Endothelial cell of umbilical vein (primary cell): ENCODE measurements at regions not wholly inside any gene's neighbourhood (a gene's known extent, or its start where the extent isn't known, plus 50 kb on each side); places are given as distances from the start of the nearest gene placed in this dataset.

ENCODE experiments used
- BruUV-seq: library from RNA; stranded (reverse); fragments of 400-500 nt; replicated peaks from 2 replicates; lab custom pipeline; 2021; lab: Mats Ljungman, UMichigan
- CTCF ChIA-PET: fragments of 300-600, 350-600 bp; sonication (Branson Sonifier 250); formaldehyde crosslinking; loops from one replicate; lab custom pipeline; 2021; ENCODE audit warnings: antibody characterized with exemption, inconsistent platforms; lab: Charles Lee
- POLR2A ChIA-PET: fragments of 300-600, 350-600 bp; sonication (Branson Sonifier 250); formaldehyde crosslinking; loops from one replicate; lab custom pipeline; 2021; ENCODE audit warnings: antibody characterized with exemption, inconsistent platforms; lab: Charles Lee
- DNase-seq: peaks from one replicate; pipeline ENCODE4 v3.0.0-alpha.2; 2011; ENCODE audit warnings: low read depth, low spot score
- FAIRE-seq: peaks from 2 replicates; lab custom pipeline; 2011; peaks lifted over from hg19 to GRCh38; lab: Jason Lieb, UNC
- H2AFZ ChIP-seq: 2 replicates; pipeline ENCODE4 v1.6.0; 2012; ENCODE audit warnings: low read depth, low read length, control low read depth, inconsistent platforms
- H3K27ac ChIP-seq: 2 replicates; pipeline ENCODE4 v1.5.1; 2011; ENCODE audit warnings: low read depth, mild to moderate bottlenecking, control low read depth, low read length, moderate library complexity; ENCODE audit not compliant: insufficient read depth
- H3K27me3 ChIP-seq, 2 experiments: 2 replicates each; pipeline versions ENCODE4 v1.6.0 to v1.6.1; 2011; ENCODE audit warnings: low read length in 2 of 2, mixed read lengths in 1 of 2; ENCODE audit not compliant: control insufficient read depth in 2 of 2, insufficient read depth in 2 of 2
- H3K36me3 ChIP-seq, 2 experiments: 2 replicates in 1 of 2; 3 replicates in 1 of 2; pipeline ENCODE4 v1.5.1; 2011; ENCODE audit warnings: low read length in 2 of 2, mild to moderate bottlenecking in 1 of 2, moderate library complexity in 1 of 2; ENCODE audit not compliant: control insufficient read depth in 2 of 2, insufficient read depth in 2 of 2; ENCODE audit errors: extremely low read depth in 1 of 2
- H3K4me1 ChIP-seq: 3 replicates; pipeline ENCODE4 v1.5.1; 2011; ENCODE audit warnings: mild to moderate bottlenecking, low read length; ENCODE audit not compliant: control insufficient read depth, insufficient read depth; ENCODE audit errors: extremely low read depth
- H3K4me2 ChIP-seq: 2 replicates; pipeline ENCODE4 v1.6.1; 2011; ENCODE audit warnings: low read length, control low read depth, mixed read lengths; ENCODE audit not compliant: insufficient read depth
- H3K4me3 ChIP-seq, 3 experiments: fragments of 200-600 bp in 1 of 3; sonication (generic), shearing (Covaris generic) in 1 of 3; replicated peaks in 1 of 3; 2 replicates each; pipeline ENCODE4 v1.5.1; 2011 to 2016; ENCODE audit warnings: control low read depth in 3 of 3, low read length in 3 of 3, mild to moderate bottlenecking in 2 of 3, inconsistent platforms in 1 of 3, low read depth in 1 of 3, moderate library complexity in 1 of 3; ENCODE audit not compliant: insufficient read depth in 1 of 3
- H3K79me2 ChIP-seq: 2 replicates; pipeline ENCODE4 v1.6.0; 2012; ENCODE audit warnings: low read length, inconsistent platforms; ENCODE audit not compliant: control insufficient read depth, insufficient read depth
- H3K9ac ChIP-seq: replicated peaks from 2 replicates; pipeline ENCODE3; 2011; ENCODE audit warnings: low read length, control low read depth; ENCODE audit not compliant: insufficient read depth; ENCODE audit errors: extremely low read depth
- H3K9me1 ChIP-seq: replicated peaks from 3 replicates; pipeline ENCODE4 v1.6.0; 2011; ENCODE audit warnings: mild to moderate bottlenecking, low read length; ENCODE audit not compliant: control insufficient read depth, insufficient read depth; ENCODE audit errors: extremely low read depth
- H3K9me3 ChIP-seq: replicated peaks from 2 replicates; pipeline ENCODE4 v1.5.1; 2012; ENCODE audit warnings: low read length, inconsistent platforms; ENCODE audit not compliant: control insufficient read depth, insufficient read depth
- H4K20me1 ChIP-seq: replicated peaks from 2 replicates; pipeline ENCODE3; 2011; ENCODE audit warnings: mild to moderate bottlenecking, low read length; ENCODE audit not compliant: control insufficient read depth, insufficient read depth; ENCODE audit errors: extremely low read depth
- EZH2 ChIP-seq: IDR thresholded peaks from 2 replicates; pipeline ENCODE4 v1.6.1; 2012; ENCODE audit warnings: borderline replicate concordance, low read depth, mild to moderate bottlenecking, moderate library complexity, low read length, inconsistent platforms; ENCODE audit not compliant: severe bottlenecking
- FOS ChIP-seq: IDR thresholded peaks from 2 replicates; pipeline ENCODE4 v1.6.1; 2011; ENCODE audit warnings: mild to moderate bottlenecking, low read length, moderate library complexity, borderline replicate concordance; ENCODE audit not compliant: insufficient read depth
- GATA2 ChIP-seq: IDR thresholded peaks from 2 replicates; pipeline ENCODE4 v1.7.0; 2011; ENCODE audit warnings: low read depth, mild to moderate bottlenecking, moderate library complexity, mixed read lengths, low read length; ENCODE audit not compliant: insufficient read length, insufficient read depth
- JUN ChIP-seq: IDR thresholded peaks from 2 replicates; pipeline ENCODE4 v1.6.1; 2011; ENCODE audit warnings: borderline replicate concordance, low read depth; ENCODE audit not compliant: insufficient read length, insufficient read depth
- MYC ChIP-seq: IDR thresholded peaks from one replicate; pipeline ENCODE4 v1.6.1; 2011; ENCODE audit warnings: mild to moderate bottlenecking, low read depth, low read length
- POLR2A ChIP-seq: IDR thresholded peaks from 2 replicates; pipeline ENCODE4 v1.6.1; 2012; ENCODE audit warnings: low read depth, mild to moderate bottlenecking, control low read depth, low read length
- POLR2AphosphoS5 ChIP-seq: IDR thresholded peaks from 2 replicates; pipeline ENCODE4 v1.6.1; 2012; ENCODE audit warnings: low read depth, mild to moderate bottlenecking, control low read depth, low read length, moderate library complexity; ENCODE audit not compliant: insufficient read depth
- dilution Hi-C: fragments of 300-500 bp; cut with MboI; formaldehyde crosslinking; loops from one replicate; pipeline ENCODE4 v1.15.0; 2019; ENCODE audit warnings: low sequenced_read_pairs; ENCODE audit not compliant: extremely low pct_ligation_motif_present
- intact Hi-C: fragments of 100-400 bp; cut with micrococcal nuclease; formaldehyde crosslinking; loops from one replicate; pipeline ENCODE4 v1.10.0; 2022
- TF ChIP-seq, protein P1 (sequence below): IDR thresholded peaks from 2 replicates; pipeline ENCODE4 v1.6.1; 2011; ENCODE audit not compliant: insufficient read depth, insufficient read length
- TF ChIP-seq, protein P2 (sequence below), 2 donors: IDR thresholded peaks; 1 replicate in 1 of 2; 2 replicates in 1 of 2; pipeline ENCODE4 v1.5.1; 2011; ENCODE audit warnings: low read length in 2 of 2, mild to moderate bottlenecking in 2 of 2, moderate library complexity in 2 of 2, control low read depth in 1 of 2, inconsistent platforms in 1 of 2, low read depth in 1 of 2; ENCODE audit not compliant: insufficient read depth in 1 of 2; ENCODE audit errors: extremely low read depth in 1 of 2

DNA sequence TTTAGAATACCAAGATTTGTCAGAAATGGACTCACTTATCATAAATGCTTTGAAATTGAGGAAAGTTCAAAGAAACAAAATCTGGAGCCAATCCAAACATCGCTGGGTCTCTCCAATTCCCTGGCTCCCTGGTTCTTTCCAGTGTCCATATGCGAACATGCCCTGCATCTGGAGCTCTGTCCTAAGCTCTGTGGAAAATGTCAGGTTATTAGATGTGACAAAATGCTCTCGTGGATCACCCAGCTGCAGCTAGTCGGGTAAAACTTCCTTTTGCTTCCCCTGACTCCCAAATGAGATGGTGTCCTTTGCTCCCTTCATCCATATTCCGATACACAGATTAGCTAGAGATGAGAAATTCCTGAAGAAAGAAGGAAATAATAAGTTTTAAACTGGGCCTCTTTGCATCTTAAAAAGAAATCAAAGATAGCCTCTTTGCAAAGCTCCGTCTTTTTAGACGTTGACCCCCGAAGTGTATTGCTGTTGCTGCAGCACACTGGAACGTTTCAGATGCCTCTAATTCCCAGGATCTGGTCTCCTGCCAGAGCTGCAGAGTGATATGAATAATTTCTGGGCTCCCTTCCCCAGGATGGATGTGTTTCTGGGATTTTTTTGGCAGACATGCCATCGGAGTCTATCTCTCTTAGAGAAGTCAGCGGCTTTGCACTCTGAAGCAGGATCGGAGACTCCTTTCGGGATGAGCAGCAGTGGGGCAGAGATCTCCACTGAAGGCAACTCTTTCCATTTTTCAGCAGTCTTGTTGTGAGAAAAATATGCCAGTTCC is 102.9 kb downstream of the TEX26 start:
- FAIRE-seq (no peak), DNase-seq (no peak)
- dilution Hi-C loops, result no loop called here
- Histone ChIP-seq H3K36me3 (no peaks in the 10 kb centered on the region), H3K9ac (no peak overlapping the region), H3K4me2 (no peak overlapping the region), H3K4me1 (no peaks in the 10 kb centered on the region), H3K27me3 (peaks cover 0 to 5% of the 10 kb centered on the region in 2 experiments), H3K9me3 (no peaks in the 10 kb centered on the region), H3K79me2 (no peaks in the 10 kb centered on the region), H3K4me3 (no peak overlapping the region), H2AFZ (no peak overlapping the region), H4K20me1 (no peaks in the 10 kb centered on the region), H3K9me1 (no peaks in the 10 kb centered on the region), H3K27ac (no peak overlapping the region)
- no peak for TF ChIP-seq POLR2AphosphoS5
- ChIA-PET POLR2A (no interaction called here), CTCF (interaction anchor here (1.3 to 1.6 kb wide), 2 partner anchors 9 to 58 kb away, joined by 3 to 5 read pairs; no protein-coding TSS in a partner anchor)
- no TSS peak for BruUV-seq
- intact Hi-C loops, result no loop called here

DNA sequence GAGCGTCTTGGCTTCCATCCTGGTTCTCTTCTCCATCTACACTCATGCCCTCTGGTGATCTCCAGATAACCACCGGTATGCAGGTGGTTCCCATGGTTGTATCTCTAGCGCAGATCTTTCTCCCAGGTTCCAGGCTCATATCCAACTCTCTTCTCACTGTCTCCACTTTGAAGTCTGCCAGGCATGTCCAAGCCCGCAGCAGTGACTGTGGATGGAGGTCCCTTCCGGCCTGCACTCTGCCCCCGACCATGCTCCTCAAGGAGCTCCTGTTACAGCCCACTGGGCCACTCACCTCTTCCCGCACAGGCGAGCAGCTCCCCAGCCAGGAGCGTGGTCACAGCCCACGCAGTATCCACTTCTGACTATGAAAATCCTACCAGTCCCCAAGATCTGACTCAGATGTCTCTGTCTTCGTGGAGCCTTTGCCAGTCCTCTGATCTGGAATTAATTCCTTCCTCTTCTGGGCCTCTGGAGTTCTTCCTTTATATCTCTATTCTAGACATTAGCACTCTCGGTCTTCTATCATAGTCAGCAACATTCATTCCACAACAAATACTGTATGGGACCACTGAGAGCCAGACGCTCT is 100.2 kb downstream of the TEX26 start:
- H3K79me2 ChIP-seq, result no peaks in the 10 kb centered on the region
- no peaks in the 10 kb centered on the region for H3K9me1 ChIP-seq
- no TSS peak for BruUV-seq
- H3K4me1 ChIP-seq, result no peaks in the 10 kb centered on the region
- H3K36me3 ChIP-seq, result no peaks in the 10 kb centered on the region
- H3K4me3 ChIP-seq, result no peak overlapping the region
- intact Hi-C loops (no loop called here), dilution Hi-C loops (no loop called here)
- H3K4me2 ChIP-seq, result no peak overlapping the region
- DNase-seq (no peak), FAIRE-seq (no peak)
- TF ChIP-seq EZH2, result no peak
- no peak for TF ChIP-seq MYC
- TF ChIP-seq POLR2A, result no peak
- TF ChIP-seq GATA2, result no peak
- no peak for TF ChIP-seq JUN
- TF ChIP-seq, protein P1, sequence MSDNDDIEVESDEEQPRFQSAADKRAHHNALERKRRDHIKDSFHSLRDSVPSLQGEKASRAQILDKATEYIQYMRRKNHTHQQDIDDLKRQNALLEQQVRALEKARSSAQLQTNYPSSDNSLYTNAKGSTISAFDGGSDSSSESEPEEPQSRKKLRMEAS, result no peak
- TF ChIP-seq POLR2AphosphoS5, result no peak
- TF ChIP-seq FOS, result no peak
- TF ChIP-seq, protein P2, sequence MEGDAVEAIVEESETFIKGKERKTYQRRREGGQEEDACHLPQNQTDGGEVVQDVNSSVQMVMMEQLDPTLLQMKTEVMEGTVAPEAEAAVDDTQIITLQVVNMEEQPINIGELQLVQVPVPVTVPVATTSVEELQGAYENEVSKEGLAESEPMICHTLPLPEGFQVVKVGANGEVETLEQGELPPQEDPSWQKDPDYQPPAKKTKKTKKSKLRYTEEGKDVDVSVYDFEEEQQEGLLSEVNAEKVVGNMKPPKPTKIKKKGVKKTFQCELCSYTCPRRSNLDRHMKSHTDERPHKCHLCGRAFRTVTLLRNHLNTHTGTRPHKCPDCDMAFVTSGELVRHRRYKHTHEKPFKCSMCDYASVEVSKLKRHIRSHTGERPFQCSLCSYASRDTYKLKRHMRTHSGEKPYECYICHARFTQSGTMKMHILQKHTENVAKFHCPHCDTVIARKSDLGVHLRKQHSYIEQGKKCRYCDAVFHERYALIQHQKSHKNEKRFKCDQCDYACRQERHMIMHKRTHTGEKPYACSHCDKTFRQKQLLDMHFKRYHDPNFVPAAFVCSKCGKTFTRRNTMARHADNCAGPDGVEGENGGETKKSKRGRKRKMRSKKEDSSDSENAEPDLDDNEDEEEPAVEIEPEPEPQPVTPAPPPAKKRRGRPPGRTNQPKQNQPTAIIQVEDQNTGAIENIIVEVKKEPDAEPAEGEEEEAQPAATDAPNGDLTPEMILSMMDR (IDR thresholded peaks at IDR 0.05; ENCODE audit: extremely low read depth in 1 of 2, insufficient read depth in 1 of 2, low read depth in 1 of 2, low read length in 2 of 2), result no peak
- ChIA-PET CTCF (interaction anchor here (2.5 kb wide), 1 partner anchor 12 kb away, joined by 8 read pairs; no protein-coding TSS in a partner anchor), POLR2A (no interaction called here)
- no peaks in the 10 kb centered on the region for H3K9me3 ChIP-seq
- peaks cover 0 to 5% of the 10 kb centered on the region in 2 experiments for H3K27me3 ChIP-seq
- H2AFZ ChIP-seq, result no peak overlapping the region
- H4K20me1 ChIP-seq, result no peaks in the 10 kb centered on the region
- H3K27ac ChIP-seq, result no peak overlapping the region
- no peak overlapping the region for H3K9ac ChIP-seq
